GM12878 (cell line): ENCODE measurements at regions not wholly inside any gene's neighbourhood (a gene's known extent, or its start where the extent isn't known, plus 50 kb on each side); places are given as distances from the start of the nearest gene placed in this dataset.
A peak's percentile ranks its signal among the peaks of the same experiment; 100 is the strongest.

Source experiments
- ATAC-seq: fragments of 200-7000 bp; cut with Tn5 transposase; 3 replicates; pipeline ENCODE4 v1.9.1; 2020; ENCODE audit warnings: mild to moderate bottlenecking, moderate library complexity
- BruUV-seq: library from RNA; stranded (reverse); fragments of 400-500 nt; replicated peaks from 2 replicates; lab custom pipeline; 2021; lab: Mats Ljungman, UMichigan
- CTCF ChIA-PET: fragments of 300-600 bp; sonication (Branson Sonifier 250); formaldehyde crosslinking; extraction: SDS; loops from one replicate; lab custom pipeline; 2021; ENCODE audit warnings: inconsistent platforms; lab: Yijun Ruan, JAX
- POLR2A ChIA-PET: fragments of 350-600 bp; formaldehyde crosslinking; extraction: SDS; loops from one replicate; lab custom pipeline; 2021; ENCODE audit warnings: inconsistent platforms; lab: Charles Lee
- RAD21 ChIA-PET: fragments of 300-600 bp; sonication (Branson Sonifier 250); formaldehyde crosslinking; loops from one replicate; lab custom pipeline; 2023; ENCODE audit warnings: antibody characterized with exemption; ENCODE audit not compliant: unreplicated experiment; lab: Charles Lee
- SMC1A ChIA-PET: fragments of 300-600 bp; sonication (Branson Sonifier 250); formaldehyde crosslinking; loops from one replicate; lab custom pipeline; 2023; ENCODE audit not compliant: unreplicated experiment, uncharacterized antibody; lab: Charles Lee
- DNase-seq: peaks from one replicate; pipeline ENCODE4 v3.0.0-alpha.2; 2011; ENCODE audit warnings: low read depth, low spot score
- FAIRE-seq: peaks from 3 replicates; lab custom pipeline; 2011; peaks lifted over from hg19 to GRCh38; lab: Jason Lieb, UNC
- H2AFZ ChIP-seq: 2 replicates; pipeline ENCODE4 v1.6.0; 2011; ENCODE audit warnings: low read depth, low read length, control low read depth; ENCODE audit not compliant: control insufficient read depth
- H3K27ac ChIP-seq: 2 replicates; pipeline ENCODE4 v1.5.1; 2011; ENCODE audit warnings: control low read depth; ENCODE audit not compliant: control insufficient read depth, insufficient read depth
- H3K27me3 ChIP-seq, 2 experiments: replicated peaks in 1 of 2; 2 replicates each; pipeline versions ENCODE4 v1.6.0 to v1.6.1; 2011; ENCODE audit warnings: low read length in 1 of 2; ENCODE audit not compliant: control insufficient read depth in 2 of 2, insufficient read depth in 2 of 2
- H3K36me3 ChIP-seq, 2 experiments: 2 replicates each; pipeline ENCODE4 v1.5.1; 2011; ENCODE audit warnings: low read length in 1 of 2; ENCODE audit not compliant: control insufficient read depth in 2 of 2, insufficient read depth in 2 of 2
- H3K4me1 ChIP-seq: 2 replicates; pipeline ENCODE4 v1.6.1; 2011; ENCODE audit warnings: mild to moderate bottlenecking, low read length, moderate library complexity, mixed read lengths; ENCODE audit not compliant: control insufficient read depth, insufficient read depth
- H3K4me2 ChIP-seq: 2 replicates; pipeline ENCODE4 v1.6.0; 2011; ENCODE audit warnings: control low read depth; ENCODE audit not compliant: control insufficient read depth, insufficient read depth
- H3K4me3 ChIP-seq: fragments of 200-600 bp; sonication (generic); 2 replicates; pipeline ENCODE4 v1.5.1; 2016
- H3K79me2 ChIP-seq: 2 replicates; pipeline ENCODE4 v1.6.0; 2011; ENCODE audit warnings: low read length; ENCODE audit not compliant: control insufficient read depth, insufficient read depth
- H3K9ac ChIP-seq: 2 replicates; pipeline ENCODE4 v1.8.0; 2011; ENCODE audit warnings: low read length, control low read depth, mixed read lengths; ENCODE audit not compliant: control insufficient read depth, insufficient read depth
- H3K9me3 ChIP-seq: replicated peaks from 3 replicates; pipeline ENCODE4 v1.5.1; 2011; ENCODE audit warnings: mild to moderate bottlenecking, low read length; ENCODE audit not compliant: control insufficient read depth, insufficient read depth
- H4K20me1 ChIP-seq: 2 replicates; pipeline ENCODE4 v1.6.0; 2011; ENCODE audit not compliant: control insufficient read depth, insufficient read depth
- ATF7 ChIP-seq: fragments of 450-650 bp; IDR thresholded peaks from 2 replicates; pipeline ENCODE4 v1.6.1; 2016; ENCODE audit warnings: low read depth, mild to moderate bottlenecking
- LARP7 ChIP-seq: fragments of 450-650 bp; IDR thresholded peaks from 2 replicates; pipeline ENCODE4 v1.6.1; 2017; ENCODE audit warnings: mild to moderate bottlenecking
- WGBS: methylation state at CpG from one replicate; pipeline ENCODE4 v1.1.6; 2016; ENCODE audit warnings: low lambda C conversion rate; ENCODE audit not compliant: insufficient replicate concordance, insufficient coverage; ENCODE audit errors: missing lambda C conversion rate; 5-methylcytosine and 5-hydroxymethylcytosine counted together
- in situ Hi-C: fragments of 300-500 bp; cut with MboI; formaldehyde crosslinking; loops from 9 replicates; pipeline ENCODE4 v1.14.3; 2018; ENCODE audit warnings: mixed read lengths
- intact Hi-C: fragments of 100-400 bp; cut with micrococcal nuclease; formaldehyde crosslinking; loops from one replicate; pipeline ENCODE4 v1.14.2; 2022; ENCODE audit not compliant: unreplicated experiment
- TF ChIP-seq, protein P1 (sequence below): fragments of 450-650 bp; IDR thresholded peaks from 2 replicates; pipeline ENCODE4 v1.6.1; 2018; ENCODE audit warnings: borderline replicate concordance, mild to moderate bottlenecking; ENCODE audit not compliant: partially characterized antibody

DNA sequence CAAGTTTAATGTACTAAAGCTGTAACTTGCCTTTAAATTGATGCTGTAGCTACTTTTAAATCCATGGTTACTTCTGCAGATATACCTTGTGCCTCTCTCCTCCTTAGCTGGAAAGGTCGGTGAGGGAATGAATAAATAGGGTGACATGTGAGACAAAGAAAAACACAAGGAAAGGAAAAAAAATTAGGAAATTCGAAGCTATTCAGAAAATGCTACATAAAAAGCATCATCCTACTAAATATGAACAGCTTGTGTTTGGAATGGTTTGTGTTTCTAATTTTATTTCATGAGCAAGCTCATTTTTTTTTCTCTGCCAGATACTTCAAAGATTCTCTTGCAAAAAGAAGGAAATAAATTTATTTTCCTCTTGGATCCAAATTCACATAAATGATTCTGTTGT, 186.3 kb upstream of the NUDT4 start:
- in situ Hi-C loops: no loop called here
- intact Hi-C loops: no loop called here
- CTCF ChIA-PET: interaction anchor here (0.6 to 1.3 kb wide), 6 partner anchors 15 to 204 kb away, joined by 3 to 5 read pairs (median 3); no protein-coding TSS in a partner anchor

More for the DNA sequence above, 186.3 kb upstream of the NUDT4 start:
- ATAC-seq (no peak), FAIRE-seq (peak; percentile 35), DNase-seq (no peak)
- no peak overlapping the region for H3K4me2 ChIP-seq
- H2AFZ ChIP-seq: no peak overlapping the region
- RAD21 ChIA-PET: interaction anchor here (0.8 to 2.2 kb wide), 3 partner anchors 13 to 192 kb away, joined by 3 to 6 read pairs (median 3); no protein-coding TSS in a partner anchor
- POLR2A ChIA-PET: interaction anchor here (0.6 to 1.5 kb wide), 3 partner anchors 22 to 85 kb away, joined by 3 to 4 read pairs (median 3); no protein-coding TSS in a partner anchor
- H3K9me3 ChIP-seq: peaks cover 3% of the 10 kb centered on the region; the same call in 2 of the 3 replicates
- H3K4me1 ChIP-seq: no peaks in the 10 kb centered on the region
- no peak overlapping the region for H3K9ac ChIP-seq
- 50% methylated on average over 2 of the region's 2 CpGs for WGBS
- no peaks in the 10 kb centered on the region for H4K20me1 ChIP-seq
- BruUV-seq: no TSS peak
- no peak overlapping the region for H3K4me3 ChIP-seq
- no peaks in the 10 kb centered on the region for H3K36me3 ChIP-seq
- no peak overlapping the region for H3K27ac ChIP-seq
- no peaks in the 10 kb centered on the region for H3K27me3 ChIP-seq
- H3K79me2 ChIP-seq: no peaks in the 10 kb centered on the region
- no peak for TF ChIP-seq LARP7
- TF ChIP-seq, protein P1, sequence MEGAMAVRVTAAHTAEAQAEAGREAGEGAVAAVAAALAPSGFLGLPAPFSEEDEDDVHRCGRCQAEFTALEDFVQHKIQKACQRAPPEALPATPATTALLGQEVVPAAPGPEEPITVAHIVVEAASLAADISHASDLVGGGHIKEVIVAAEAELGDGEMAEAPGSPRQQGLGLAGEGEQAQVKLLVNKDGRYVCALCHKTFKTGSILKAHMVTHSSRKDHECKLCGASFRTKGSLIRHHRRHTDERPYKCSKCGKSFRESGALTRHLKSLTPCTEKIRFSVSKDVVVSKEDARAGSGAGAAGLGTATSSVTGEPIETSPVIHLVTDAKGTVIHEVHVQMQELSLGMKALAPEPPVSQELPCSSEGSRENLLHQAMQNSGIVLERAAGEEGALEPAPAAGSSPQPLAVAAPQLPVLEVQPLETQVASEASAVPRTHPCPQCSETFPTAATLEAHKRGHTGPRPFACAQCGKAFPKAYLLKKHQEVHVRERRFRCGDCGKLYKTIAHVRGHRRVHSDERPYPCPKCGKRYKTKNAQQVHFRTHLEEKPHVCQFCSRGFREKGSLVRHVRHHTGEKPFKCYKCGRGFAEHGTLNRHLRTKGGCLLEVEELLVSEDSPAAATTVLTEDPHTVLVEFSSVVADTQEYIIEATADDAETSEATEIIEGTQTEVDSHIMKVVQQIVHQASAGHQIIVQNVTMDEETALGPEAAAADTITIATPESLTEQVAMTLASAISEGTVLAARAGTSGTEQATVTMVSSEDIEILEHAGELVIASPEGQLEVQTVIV: no peak
- TF ChIP-seq ATF7: no peak
- TF ChIP-seq, all 136 proteins: peak for 0
- SMC1A ChIA-PET: interaction anchor here (0.5 to 2.1 kb wide), 10 partner anchors 9 to 288 kb away, joined by 3 to 6 read pairs (median 4); no protein-coding TSS in a partner anchor
